ENCODE measurements at regions not wholly inside any gene's neighbourhood (a gene's known extent, or its start where the extent isn't known, plus 50 kb on each side); places are given as distances from the start of the nearest gene placed in this dataset.

DNA sequence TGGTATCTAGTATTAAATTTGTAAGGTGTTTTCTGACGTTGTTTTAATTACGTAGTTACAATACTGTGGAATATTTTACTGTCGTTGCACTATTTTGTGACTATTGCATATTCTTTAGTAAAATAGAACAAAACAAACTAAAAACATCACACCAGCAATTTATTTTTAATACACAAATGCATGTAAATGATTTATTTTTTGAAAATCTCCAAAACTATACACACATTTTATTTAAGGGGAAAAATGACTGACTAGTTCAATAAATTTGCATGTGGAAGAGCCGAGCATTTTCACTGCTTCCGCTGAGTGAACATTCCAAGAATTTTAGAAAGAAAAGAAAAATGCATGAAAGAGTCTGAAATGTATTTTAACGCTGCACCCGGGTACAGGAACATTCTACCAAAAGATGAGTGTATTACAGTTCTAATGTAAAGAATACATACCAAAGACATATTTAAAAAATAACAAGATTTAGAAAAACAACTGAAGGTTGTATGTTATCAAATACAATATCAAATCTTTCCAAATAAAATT, 257.7 kb downstream of the MEIS1 start:
- Histone ChIP-seq H3K9ac (ENCODE audit: extremely low read depth, low read length, poor library complexity, severe bottlenecking) (no peak overlapping the region), H3K4me3 (ENCODE audit: low read length) (no peak overlapping the region), H3K4me1 (ENCODE audit: control insufficient read depth, insufficient read depth, low read length) (no peaks in the 10 kb centered on the region), H3K36me3 (ENCODE audit: control insufficient read depth, insufficient read depth, low read length) (no peaks in the 10 kb centered on the region), H3K9me3 (ENCODE audit: control insufficient read depth, low read length) (no peaks in the 10 kb centered on the region), H3K27ac (ENCODE audit: low read depth, low read length) (no peak overlapping the region), H3K27me3 (ENCODE audit: control insufficient read depth, insufficient read depth, low read length, poor library complexity, severe bottlenecking) (peaks cover 24% of the 10 kb centered on the region)
- H3K4me1 Mint-ChIP-seq: peaks cover 16% of the 10 kb centered on the region
- no peaks in the 10 kb centered on the region for H3K36me3 Mint-ChIP-seq (ENCODE audit: low read depth)
- no peaks in the 10 kb centered on the region for H3K9me3 Mint-ChIP-seq
- peaks cover 8% of the 10 kb centered on the region for H3K27me3 Mint-ChIP-seq (ENCODE audit: insufficient read depth)
- H3K27ac Mint-ChIP-seq: no peak overlapping the region
- DNase-seq: no peak
- H3K4me3 Mint-ChIP-seq: no peak overlapping the region
- 82 to 87% methylated on average over 3 to 6 of the region's 7 CpGs for WGBS, 2 experiments (ENCODE audit: insufficient coverage in 1 of 2, insufficient read length in 1 of 2)
- TF ChIP-seq, protein P1, sequence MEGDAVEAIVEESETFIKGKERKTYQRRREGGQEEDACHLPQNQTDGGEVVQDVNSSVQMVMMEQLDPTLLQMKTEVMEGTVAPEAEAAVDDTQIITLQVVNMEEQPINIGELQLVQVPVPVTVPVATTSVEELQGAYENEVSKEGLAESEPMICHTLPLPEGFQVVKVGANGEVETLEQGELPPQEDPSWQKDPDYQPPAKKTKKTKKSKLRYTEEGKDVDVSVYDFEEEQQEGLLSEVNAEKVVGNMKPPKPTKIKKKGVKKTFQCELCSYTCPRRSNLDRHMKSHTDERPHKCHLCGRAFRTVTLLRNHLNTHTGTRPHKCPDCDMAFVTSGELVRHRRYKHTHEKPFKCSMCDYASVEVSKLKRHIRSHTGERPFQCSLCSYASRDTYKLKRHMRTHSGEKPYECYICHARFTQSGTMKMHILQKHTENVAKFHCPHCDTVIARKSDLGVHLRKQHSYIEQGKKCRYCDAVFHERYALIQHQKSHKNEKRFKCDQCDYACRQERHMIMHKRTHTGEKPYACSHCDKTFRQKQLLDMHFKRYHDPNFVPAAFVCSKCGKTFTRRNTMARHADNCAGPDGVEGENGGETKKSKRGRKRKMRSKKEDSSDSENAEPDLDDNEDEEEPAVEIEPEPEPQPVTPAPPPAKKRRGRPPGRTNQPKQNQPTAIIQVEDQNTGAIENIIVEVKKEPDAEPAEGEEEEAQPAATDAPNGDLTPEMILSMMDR (conservative IDR thresholded peaks at IDR 0.05): no peak

DNA sequence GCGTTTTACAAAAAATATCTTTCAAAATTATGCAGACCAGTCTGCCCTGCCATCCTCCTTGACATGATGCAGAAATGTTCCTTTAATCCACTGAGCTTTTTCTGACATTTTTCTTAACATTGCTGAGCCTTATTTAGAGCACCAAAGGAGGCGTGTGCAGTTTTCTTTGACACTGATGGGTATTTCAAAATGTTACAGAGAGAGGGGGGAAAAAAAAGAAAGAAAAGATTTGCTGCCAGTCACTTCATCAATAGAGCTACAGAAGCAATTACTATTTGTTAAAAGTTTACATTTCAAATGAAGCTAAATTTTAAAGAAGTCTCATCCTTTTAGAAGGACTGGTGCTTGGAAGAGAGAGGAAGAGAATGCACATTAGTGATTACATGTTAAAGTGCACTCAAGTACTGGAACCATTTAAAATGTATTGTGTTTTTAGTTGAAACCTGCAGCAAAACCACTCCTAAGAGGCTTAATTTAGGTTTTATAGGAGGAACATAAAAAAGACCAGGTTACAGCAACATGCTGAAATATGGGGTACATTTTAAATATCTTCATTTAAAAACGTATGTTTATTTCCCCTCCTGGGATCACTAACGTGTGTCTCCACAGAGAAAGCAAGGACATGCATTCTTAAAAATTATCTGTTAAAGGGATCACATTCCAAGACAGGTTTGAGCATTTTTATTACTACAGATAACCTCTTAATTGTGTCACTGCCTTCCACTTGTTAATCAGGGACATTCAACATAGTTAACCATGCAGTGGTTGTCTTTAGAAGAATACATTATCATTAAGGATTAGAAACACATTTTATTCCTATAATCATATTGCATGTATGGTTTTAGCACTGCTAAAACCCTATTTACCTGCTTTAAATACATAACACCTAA, 258.4 kb downstream of the MEIS1 start:
- Histone ChIP-seq H3K27ac (ENCODE audit: low read depth, low read length) (no peak overlapping the region), H3K36me3 (ENCODE audit: control insufficient read depth, insufficient read depth, low read length) (no peaks in the 10 kb centered on the region), H3K9me3 (ENCODE audit: control insufficient read depth, low read length) (no peaks in the 10 kb centered on the region), H3K4me1 (ENCODE audit: control insufficient read depth, insufficient read depth, low read length) (no peaks in the 10 kb centered on the region), H3K4me3 (ENCODE audit: low read length) (no peak overlapping the region), H3K27me3 (ENCODE audit: control insufficient read depth, insufficient read depth, low read length, poor library complexity, severe bottlenecking) (peaks cover 16% of the 10 kb centered on the region), H3K9ac (ENCODE audit: extremely low read depth, low read length, poor library complexity, severe bottlenecking) (no peak overlapping the region)
- Mint-ChIP-seq H3K4me3 (no peak overlapping the region), H3K36me3 (ENCODE audit: low read depth) (no peaks in the 10 kb centered on the region), H3K27me3 (ENCODE audit: insufficient read depth) (peaks cover 6% of the 10 kb centered on the region), H3K27ac (no peak overlapping the region), H3K9me3 (no peaks in the 10 kb centered on the region), H3K4me1 (peaks cover 16% of the 10 kb centered on the region)
- 76 to 77% methylated on average over 3 to 4 of the region's 4 CpGs for WGBS, 2 experiments (ENCODE audit: insufficient coverage in 1 of 2, insufficient read length in 1 of 2)
- no peak for DNase-seq
- TF ChIP-seq, protein P1 (conservative IDR thresholded peaks at IDR 0.05): no peak

DNA sequence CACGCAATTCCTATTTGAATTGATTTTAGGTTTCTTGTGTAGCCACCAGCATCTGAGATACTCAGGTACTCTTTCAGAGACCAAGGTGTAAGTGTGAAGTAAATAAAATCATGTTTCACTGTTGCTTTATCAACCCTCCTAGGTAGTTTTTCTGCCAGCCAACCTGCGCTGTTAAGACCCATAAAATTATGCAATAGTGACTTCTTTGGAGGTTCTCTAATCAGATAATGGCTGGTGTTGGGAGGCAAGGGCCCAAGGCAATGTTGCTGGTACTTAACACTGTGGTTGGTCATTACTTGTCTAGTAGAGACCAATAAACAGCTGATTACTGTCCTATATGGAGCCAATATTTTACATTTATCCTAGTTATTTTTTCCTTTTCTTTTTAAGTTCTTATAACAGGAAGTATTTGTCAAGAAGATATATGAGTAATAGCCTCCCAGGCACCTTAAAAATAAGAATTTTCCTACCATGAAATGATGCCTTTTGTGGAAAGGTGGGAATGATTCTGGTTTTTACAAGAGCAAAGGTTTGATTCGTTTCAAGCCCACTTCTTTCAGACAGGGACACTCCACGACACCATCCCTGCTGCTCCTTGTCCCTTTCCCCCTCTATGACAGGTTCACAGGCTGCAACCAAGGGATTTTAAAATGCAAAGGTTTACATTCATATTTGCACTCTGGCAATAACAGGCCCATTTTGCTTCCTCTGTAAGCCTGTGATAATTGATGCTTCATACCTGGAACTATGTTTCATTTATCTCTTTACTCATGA, 259.3 kb downstream of the MEIS1 start:
- H3K4me3 ChIP-seq (ENCODE audit: low read length): no peak overlapping the region
- H3K27ac Mint-ChIP-seq: no peak overlapping the region
- H3K4me3 Mint-ChIP-seq: no peak overlapping the region
- H3K4me1 Mint-ChIP-seq: peaks cover 14% of the 10 kb centered on the region
- H3K4me1 ChIP-seq (ENCODE audit: control insufficient read depth, insufficient read depth, low read length): no peaks in the 10 kb centered on the region
- no peak overlapping the region for H3K9ac ChIP-seq (ENCODE audit: extremely low read depth, low read length, poor library complexity, severe bottlenecking)
- H3K36me3 Mint-ChIP-seq (ENCODE audit: low read depth): no peaks in the 10 kb centered on the region
- no peaks in the 10 kb centered on the region for H3K9me3 Mint-ChIP-seq
- no peak overlapping the region for H3K27ac ChIP-seq (ENCODE audit: low read depth, low read length)
- H3K9me3 ChIP-seq (ENCODE audit: control insufficient read depth, low read length): no peaks in the 10 kb centered on the region
- H3K27me3 Mint-ChIP-seq (ENCODE audit: insufficient read depth): peaks cover 6% of the 10 kb centered on the region
- TF ChIP-seq, protein P1 (conservative IDR thresholded peaks at IDR 0.05): no peak
- no peak for DNase-seq
- 82 to 100% methylated on average over 1 to 4 of the region's 4 CpGs for WGBS, 2 experiments (ENCODE audit: insufficient coverage in 1 of 2, insufficient read length in 1 of 2)
- H3K36me3 ChIP-seq (ENCODE audit: control insufficient read depth, insufficient read depth, low read length): no peaks in the 10 kb centered on the region
- H3K27me3 ChIP-seq (ENCODE audit: control insufficient read depth, insufficient read depth, low read length, poor library complexity, severe bottlenecking): peaks cover 16% of the 10 kb centered on the region
